ENCODE measurements at regions not wholly inside any gene's neighbourhood (a gene's known extent, or its start where the extent isn't known, plus 50 kb on each side); places are given as distances from the start of the nearest gene placed in this dataset.
"Not testable (repeated sequence)": the region's sequence is repeated elsewhere in the genome, so short reads cannot be mapped to it uniquely, and the experiment has no call there.

DNA sequence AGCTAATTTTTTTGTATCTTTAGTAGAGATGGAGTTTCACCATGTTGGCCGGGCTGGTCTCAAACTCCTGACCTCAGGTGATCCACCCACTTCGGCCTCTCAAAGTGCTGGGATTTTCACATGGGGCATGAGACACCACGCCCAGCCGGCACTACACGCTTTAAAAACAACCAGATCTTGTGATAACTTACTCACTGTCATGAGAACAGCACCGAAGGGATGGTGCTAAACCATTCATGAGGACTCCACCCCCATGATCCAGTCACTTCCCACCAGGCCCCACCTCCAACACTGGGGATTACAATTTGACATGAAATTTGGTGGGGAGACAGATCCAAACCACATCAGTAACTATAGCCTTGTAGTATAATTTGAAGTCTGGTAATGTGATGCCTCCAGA, 67.4 kb upstream of the ZNF169 start:
- not testable (repeated sequence) for DNase-seq

DNA sequence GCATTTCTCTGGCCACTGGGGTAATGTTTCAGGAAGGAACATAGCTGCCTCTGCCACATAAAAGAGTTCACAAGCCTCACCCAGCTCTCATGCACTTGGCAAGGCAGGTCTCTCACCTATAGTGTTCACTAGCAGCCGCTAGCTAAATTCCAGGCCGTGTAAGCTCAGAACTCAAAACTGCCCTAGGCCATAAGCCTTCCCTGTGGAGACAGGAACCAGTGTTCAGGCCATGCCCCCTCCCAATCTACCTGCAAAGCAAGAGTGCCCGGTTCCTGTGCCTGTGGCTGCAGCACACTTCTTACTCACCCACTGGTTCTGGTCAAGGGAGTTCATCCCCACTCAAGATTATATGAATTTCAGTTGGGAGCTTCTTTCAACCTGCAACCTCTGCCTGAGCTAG, 60.7 kb upstream of the ZNF169 start:
- no peak for DNase-seq

DNA sequence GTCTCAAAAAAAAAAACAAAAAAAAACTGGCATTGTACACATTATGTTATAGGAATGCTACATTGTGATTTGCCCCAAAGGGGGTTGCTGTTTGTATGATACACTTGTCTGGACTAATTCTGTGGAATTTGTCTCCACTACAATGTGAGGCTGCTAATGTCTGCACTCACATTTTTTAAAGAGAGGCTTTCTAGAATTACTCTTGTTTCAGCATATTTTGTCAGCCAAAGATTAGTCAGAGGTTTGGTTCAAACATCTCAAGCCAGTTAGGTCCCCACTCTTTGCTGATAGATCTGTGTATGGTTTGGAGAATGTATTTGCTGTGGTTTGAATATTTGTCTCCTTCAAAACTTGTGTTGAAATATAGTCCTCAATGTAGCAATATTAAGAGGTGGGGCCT, 59.3 kb upstream of the ZNF169 start:
- no peak for DNase-seq

- no peak for DNase-seq
These were observed 54.9 kb upstream of the ZNF169 start for GRCh38 chr9:94204174-94204573.

DNA sequence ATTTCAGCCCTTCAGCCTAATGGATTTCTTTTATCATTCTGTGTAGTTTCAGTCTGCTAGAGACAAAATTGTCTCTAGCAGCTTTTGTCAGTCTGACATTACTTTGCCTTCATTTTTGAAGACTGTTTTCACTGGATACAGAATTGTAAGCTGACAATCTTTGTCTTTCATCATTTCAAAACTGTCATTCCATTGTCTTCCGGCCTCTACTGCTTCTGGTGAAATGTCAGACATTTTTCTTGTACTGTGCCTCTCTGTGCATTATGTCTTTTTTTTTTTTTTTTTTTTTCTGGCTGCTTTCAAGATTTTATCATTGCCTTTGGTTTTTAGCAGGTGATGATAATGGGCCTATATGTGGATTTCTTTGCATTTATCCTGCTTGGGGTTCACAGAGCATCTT, 51.3 kb upstream of the ZNF169 start:
- no peak for DNase-seq

All from NCI-H2171 treated with DMSO at 0.1 percent for 48 hours (cell line).